LNCaP clone FGC (cell line): ENCODE measurements at regions not wholly inside any gene's neighbourhood (a gene's known extent, or its start where the extent isn't known, plus 50 kb on each side); places are given as distances from the start of the nearest gene placed in this dataset.

Experiments used
- DNase-seq: peaks from one replicate; pipeline ENCODE4 v3.0.0-alpha.2; 2011; ENCODE audit warnings: low read depth
- H3K4me3 ChIP-seq: 2 replicates; pipeline ENCODE4 v1.5.1; 2011; ENCODE audit warnings: mild to moderate bottlenecking, low read depth, low read length, control low read depth
- TF ChIP-seq, protein P1 (sequence below): IDR thresholded peaks from 2 replicates; pipeline ENCODE4 v1.5.1; 2012; ENCODE audit warnings: mild to moderate bottlenecking; ENCODE audit not compliant: control insufficient read depth, insufficient read depth; ENCODE audit errors: extremely low read depth

DNA sequence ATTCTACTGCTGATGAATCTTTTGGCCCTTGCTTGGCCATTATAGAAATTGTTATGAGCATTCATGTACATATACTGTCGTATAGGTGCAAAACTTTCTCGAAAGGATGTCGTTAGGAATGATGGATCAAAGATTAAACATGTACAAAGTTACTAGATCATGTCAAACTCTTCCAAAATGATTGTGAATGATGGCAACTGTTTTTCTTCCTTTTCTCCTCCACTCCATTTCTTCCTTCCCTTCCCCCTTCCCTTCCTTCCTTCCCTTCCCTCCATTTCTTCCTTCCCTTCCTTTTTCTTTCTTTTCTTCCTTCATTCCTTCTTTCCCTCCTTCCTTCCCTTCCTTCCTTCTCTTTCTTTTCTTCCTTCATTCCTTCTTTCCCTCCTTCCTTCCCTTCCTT, 973.9 kb downstream of the CDH11 start:
- TF ChIP-seq, protein P1, sequence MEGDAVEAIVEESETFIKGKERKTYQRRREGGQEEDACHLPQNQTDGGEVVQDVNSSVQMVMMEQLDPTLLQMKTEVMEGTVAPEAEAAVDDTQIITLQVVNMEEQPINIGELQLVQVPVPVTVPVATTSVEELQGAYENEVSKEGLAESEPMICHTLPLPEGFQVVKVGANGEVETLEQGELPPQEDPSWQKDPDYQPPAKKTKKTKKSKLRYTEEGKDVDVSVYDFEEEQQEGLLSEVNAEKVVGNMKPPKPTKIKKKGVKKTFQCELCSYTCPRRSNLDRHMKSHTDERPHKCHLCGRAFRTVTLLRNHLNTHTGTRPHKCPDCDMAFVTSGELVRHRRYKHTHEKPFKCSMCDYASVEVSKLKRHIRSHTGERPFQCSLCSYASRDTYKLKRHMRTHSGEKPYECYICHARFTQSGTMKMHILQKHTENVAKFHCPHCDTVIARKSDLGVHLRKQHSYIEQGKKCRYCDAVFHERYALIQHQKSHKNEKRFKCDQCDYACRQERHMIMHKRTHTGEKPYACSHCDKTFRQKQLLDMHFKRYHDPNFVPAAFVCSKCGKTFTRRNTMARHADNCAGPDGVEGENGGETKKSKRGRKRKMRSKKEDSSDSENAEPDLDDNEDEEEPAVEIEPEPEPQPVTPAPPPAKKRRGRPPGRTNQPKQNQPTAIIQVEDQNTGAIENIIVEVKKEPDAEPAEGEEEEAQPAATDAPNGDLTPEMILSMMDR: no peak

GRCh38 chr16:64144617-64145016, 977.2 kb downstream of the CDH11 start:
- no peak overlapping the region for H3K4me3 ChIP-seq
- TF ChIP-seq, protein P1: no peak
- DNase-seq: no peak

More for the DNA sequence above, 973.9 kb downstream of the CDH11 start:
- H3K4me3 ChIP-seq: no peak overlapping the region
- no peak for DNase-seq

DNA sequence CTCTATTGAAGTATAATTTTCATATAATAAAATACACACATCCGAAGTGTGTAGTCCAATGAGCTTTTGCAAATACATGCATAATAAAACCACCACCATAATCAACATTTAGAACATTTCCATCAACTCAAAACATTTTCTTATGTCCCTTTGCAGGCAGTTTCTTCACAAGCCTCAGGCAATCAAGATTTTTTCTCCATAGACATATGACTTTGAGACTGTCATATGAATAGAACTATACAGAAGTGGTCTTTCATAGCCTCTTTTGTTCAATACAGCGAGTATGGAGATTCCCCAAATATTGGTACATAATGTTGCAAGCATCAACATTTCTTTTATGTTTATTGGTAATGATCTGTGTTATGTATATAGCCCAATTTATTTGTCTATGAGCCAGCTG, 983.2 kb downstream of the CDH11 start:
- TF ChIP-seq, protein P1: no peak
- DNase-seq: no peak
- no peak overlapping the region for H3K4me3 ChIP-seq

- TF ChIP-seq, protein P1: no peak
- H3K4me3 ChIP-seq: no peak overlapping the region
- DNase-seq: no peak
Measured at GRCh38 chr16:64138006-64138405, 983.9 kb downstream of the CDH11 start.

GRCh38 chr16:64136743-64137142, 985.1 kb downstream of the CDH11 start:
- no peak overlapping the region for H3K4me3 ChIP-seq
- no peak for DNase-seq
- TF ChIP-seq, protein P1: no peak

DNA sequence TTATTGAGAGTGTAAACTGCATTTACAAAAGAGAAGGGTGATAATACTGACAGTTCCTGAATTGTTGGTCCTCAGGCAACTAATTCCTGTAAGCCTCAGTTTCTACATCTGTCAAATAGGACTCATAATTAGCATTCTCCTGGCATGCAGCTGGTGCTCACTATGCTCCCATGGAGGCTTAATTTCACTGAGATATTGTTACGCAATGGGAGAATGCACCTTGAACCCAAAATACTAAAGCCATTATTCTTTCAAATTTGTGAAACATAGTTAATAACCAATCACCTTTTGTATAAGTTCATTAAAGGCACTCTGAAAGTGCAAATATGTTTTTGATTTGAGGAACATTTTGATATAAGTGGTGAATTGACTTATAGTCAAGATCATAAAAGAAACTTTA, 985.5 kb downstream of the CDH11 start:
- H3K4me3 ChIP-seq: no peak overlapping the region
- no peak for DNase-seq
- TF ChIP-seq, protein P1: no peak

DNA sequence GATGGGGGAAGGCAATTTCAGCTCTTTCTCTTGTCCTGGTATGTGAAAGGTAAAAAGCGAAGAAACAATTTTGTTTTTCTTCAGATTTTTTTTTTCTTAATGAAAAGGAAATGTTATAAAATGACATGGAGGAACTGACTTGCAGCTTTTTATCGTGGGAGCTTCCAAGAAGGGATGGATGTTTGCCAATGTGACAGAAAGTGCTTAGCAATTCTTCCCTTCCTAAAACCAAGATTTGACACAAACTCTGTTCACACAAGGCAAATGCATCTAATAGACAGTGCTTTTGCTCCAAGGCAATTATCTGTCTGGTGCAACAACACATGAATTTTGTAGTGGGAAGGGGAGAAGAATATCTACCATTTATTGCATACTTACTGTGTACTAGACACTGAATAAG, 988.5 kb downstream of the CDH11 start:
- no peak for DNase-seq
- TF ChIP-seq, protein P1: no peak
- no peak overlapping the region for H3K4me3 ChIP-seq
